COLO668 (cell line): ENCODE measurements at regions not wholly inside any gene's neighbourhood (a gene's known extent, or its start where the extent isn't known, plus 50 kb on each side); places are given as distances from the start of the nearest gene placed in this dataset.
A peak's percentile ranks its signal among the peaks of the same experiment; 100 is the strongest.
"Not testable (repeated sequence)": the region's sequence is repeated elsewhere in the genome, so short reads cannot be mapped to it uniquely, and the experiment has no call there.

ENCODE experiments used
- DNase-seq: peaks from one replicate; lab custom pipeline; 2025; ENCODE audit not compliant: unreplicated experiment; lab: John Stamatoyannopoulos, UW

- no peak for DNase-seq
Measured at GRCh38 chr20:1811621-1812498, 83.3 kb upstream of the SIRPA start.

DNA sequence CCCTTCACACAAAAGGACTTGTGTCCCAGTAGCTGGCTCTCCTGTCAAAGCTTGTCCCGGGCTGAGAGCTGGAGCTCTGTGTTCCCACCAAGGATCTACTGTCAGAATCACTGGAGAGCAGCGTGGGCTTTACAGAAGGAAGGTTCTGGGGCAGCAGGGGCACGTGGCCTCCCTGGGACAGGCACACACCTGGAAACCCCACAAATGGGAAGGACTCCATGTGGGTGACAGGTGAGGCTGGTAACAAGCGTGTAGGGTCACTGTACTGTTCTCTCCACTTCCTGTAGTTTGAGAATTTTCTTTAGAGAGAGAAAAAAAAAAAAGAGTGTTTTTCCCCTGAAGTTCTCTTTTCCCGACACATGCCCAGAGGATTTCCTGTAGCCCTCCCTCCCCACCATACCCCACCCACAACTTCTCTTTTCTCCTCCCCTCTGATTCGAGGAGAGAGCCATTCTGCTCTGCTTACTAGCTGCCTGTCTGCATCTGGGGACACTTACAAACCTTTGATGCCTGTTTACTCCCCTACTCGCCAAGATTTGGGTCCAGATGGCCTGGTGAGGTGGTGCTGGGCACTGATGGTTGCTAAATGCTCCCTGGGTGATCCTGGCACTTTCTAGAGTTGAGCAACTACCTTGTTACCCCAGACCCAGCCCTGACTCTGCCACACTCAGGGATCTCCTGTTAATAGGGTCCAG lies 84.1 kb upstream of the SIRPA start:
- DNase-seq: no peak

- DNase-seq: no peak
Measured at GRCh38 chr20:1810572-1810925, 84.7 kb upstream of the SIRPA start.

- DNase-seq: no peak
Measured at GRCh38 chr20:1809611-1810510, 85.3 kb upstream of the SIRPA start.

GRCh38 chr20:1809131-1809572 lies 86.1 kb upstream of the SIRPA start:
- no peak for DNase-seq

DNA sequence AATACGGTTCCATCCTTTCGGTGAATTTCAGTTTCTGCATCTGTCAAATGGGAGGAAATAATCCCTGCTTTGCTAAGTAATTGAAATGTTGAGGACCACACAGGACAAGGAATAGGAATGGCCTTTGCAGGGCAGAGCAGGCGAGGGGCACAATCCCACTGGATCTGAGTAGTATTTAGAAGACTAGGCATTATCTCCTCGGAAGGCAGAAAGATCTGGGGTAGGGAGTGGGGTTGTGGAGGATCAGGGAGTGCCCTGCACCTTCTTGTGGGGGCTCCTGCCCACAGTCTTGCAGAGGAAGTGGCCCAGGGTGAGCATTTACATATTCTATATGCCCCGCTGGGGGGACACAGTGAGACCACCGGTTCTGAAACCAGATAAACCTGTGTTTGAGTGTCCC lies 87.1 kb upstream of the SIRPA start:
- no peak for DNase-seq

DNA sequence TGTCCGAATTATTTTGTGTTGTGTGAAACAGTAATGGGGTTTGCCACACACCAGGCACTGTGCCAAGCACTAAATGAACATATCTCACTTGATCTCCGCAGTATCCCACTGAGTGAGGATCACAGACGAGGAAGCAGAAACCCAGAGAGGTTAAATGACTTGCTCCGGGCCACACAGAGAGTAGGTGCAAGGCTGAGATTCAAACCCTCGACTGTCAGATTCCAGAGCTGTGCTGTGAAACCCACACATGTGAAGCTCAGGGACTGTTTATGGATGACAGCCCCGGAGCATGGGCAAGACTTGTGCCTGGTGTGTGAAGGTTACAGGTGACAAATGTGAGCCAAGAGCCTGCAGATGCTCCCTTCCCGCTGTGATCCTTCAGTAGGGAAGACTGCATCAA lies 87.8 kb upstream of the SIRPA start:
- DNase-seq: no peak

GRCh38 chr20:1806456-1806855 lies 88.8 kb upstream of the SIRPA start:
- no peak for DNase-seq

DNA sequence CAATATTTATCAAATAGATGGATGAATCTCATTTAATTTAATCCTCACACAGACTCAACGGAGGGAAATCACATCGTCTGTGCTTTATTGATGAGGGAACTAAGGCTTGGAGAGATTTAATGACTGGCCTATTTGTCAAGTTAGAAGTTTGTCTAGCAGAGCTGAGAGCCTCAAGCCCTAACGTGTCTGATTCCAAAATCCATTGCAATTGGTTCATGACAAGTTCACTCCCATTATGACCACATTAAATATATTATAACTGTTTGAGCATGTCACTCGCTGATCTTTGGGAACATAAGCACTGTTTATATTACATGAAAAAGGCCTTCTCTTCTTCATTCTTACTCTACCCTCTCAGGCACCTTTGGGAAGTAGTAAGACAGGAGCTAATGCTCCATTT lies 89.4 kb upstream of the SIRPA start:
- DNase-seq: no peak

DNA sequence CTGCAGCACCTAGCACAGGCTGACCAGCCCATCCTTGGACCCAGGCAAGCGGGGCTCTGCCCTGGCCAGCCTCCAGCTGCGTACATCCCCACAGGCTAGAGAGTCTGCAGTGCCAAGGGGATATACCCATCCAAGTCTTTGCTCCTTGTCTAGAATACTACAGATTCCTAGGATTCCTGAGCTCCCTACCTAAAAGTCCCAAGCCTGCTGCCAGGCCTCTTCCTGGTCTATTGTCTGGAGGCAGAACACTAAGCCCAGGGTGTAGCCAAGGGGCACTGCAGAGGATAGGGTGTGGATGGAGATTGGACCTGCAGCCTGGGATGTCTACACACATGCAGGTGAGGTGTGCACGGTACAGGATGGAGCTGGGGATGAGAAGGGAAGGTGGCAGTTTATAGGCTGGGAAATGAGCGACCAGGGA lies 90.0 kb upstream of the SIRPA start:
- DNase-seq: no peak

DNA sequence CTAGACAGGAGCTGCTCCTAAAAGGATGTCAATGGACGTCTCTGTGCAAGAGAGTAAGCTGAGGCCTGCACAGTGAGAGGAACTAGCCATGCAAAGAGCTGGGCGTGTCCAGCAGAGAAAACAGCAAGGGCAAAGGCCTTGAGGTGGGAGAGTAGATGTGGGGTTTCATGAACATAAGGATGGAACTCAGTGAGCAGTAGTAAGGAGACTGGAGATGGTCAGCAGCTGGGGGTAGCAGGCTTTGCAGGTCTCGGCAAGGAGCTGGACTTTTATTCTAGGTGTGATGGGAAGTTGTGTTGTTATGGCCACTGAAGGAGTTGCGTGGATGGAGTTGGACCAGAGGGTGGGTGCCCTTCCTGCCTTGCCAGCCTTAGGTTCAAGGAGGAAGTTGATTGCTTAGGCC lies 90.7 kb upstream of the SIRPA start:
- no peak for DNase-seq

DNA sequence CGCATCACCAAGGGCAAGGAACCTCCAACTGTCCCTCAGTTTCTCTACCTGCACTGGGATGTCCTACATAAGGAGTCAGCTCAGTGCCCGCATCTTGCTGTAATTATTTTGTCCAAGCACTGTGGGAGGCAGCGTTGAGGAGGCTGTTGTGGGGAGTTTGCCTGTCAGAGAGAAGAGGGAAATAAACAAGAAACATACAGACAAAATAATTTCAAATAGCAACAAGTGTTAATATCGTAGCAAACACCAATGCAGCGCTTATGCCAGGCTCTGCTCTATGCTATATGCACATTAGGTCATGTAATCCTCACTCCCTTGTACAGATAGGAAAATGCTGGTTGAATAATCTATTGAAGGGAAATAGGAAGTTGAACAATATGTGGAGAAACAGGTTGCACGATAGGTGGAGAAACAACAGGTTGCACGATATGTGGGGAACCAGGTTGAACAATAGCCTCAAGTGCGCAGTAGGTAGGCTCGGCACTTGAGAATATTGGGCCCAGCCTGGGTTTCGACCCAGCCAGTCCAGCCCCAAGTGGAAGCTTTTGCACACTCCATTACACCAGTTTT lies 91.2 kb upstream of the SIRPA start:
- no peak for DNase-seq

- DNase-seq: peak; percentile 45
Measured at GRCh38 chr20:1803061-1803931, 91.9 kb upstream of the SIRPA start.

GRCh38 chr20:1802385-1803060 lies 92.7 kb upstream of the SIRPA start:
- DNase-seq: peak; percentile 31

- DNase-seq: no peak
Measured at GRCh38 chr20:1801929-1802306, 93.3 kb upstream of the SIRPA start.

- DNase-seq: no peak
Measured at GRCh38 chr20:1801225-1801928, 93.8 kb upstream of the SIRPA start.

GRCh38 chr20:1800777-1801176 lies 94.4 kb upstream of the SIRPA start:
- DNase-seq: no peak

- DNase-seq: no peak
Measured at GRCh38 chr20:1800180-1800579, 95.0 kb upstream of the SIRPA start.

- not testable (repeated sequence) for DNase-seq
Measured at GRCh38 chr20:1799746-1800145, 95.5 kb upstream of the SIRPA start.
